ENCODE measurements at regions not wholly inside any gene's neighbourhood (a gene's known extent, or its start where the extent isn't known, plus 50 kb on each side); places are given as distances from the start of the nearest gene placed in this dataset.

- no peak for DNase-seq
Observed at GRCh38 chr7:96402913-96403312, 81.0 kb upstream of the SLC25A13 start.

- DNase-seq = no peak
Observed at GRCh38 chr7:96401200-96401599, 79.3 kb upstream of the SLC25A13 start.

- no peak for DNase-seq
Observed at GRCh38 chr7:96400518-96400917, 78.6 kb upstream of the SLC25A13 start.

GRCh38 chr7:96400001-96400400 lies 78.1 kb upstream of the SLC25A13 start:
- DNase-seq = no peak

- DNase-seq = no peak
Observed at GRCh38 chr7:96397936-96398598, 76.2 kb upstream of the SLC25A13 start.

- no peak for DNase-seq
Observed at GRCh38 chr7:96388620-96389383, 66.9 kb upstream of the SLC25A13 start.

GRCh38 chr7:96388166-96388565 lies 66.3 kb upstream of the SLC25A13 start:
- no peak for DNase-seq

- no peak for DNase-seq
Observed at GRCh38 chr7:96380111-96380512, 58.2 kb upstream of the SLC25A13 start.

GRCh38 chr7:96377399-96377798 lies 55.5 kb upstream of the SLC25A13 start:
- no peak for DNase-seq
